HG03066 (cell line): ENCODE measurements at regions not wholly inside any gene's neighbourhood (a gene's known extent, or its start where the extent isn't known, plus 50 kb on each side); places are given as distances from the start of the nearest gene placed in this dataset.

Source experiments
- ATAC-seq: cut with Tn5 transposase; IDR thresholded peaks from one replicate; pipeline ENCODE4 v1.9.1; 2021; ENCODE audit warnings: low read depth; ENCODE audit not compliant: unreplicated experiment

- ATAC-seq = no peak
Measured at GRCh38 chr22:47332246-47332980, 570.0 kb downstream of the TBC1D22A start.

- no peak for ATAC-seq
Measured at GRCh38 chr22:47331750-47332149, 569.3 kb downstream of the TBC1D22A start.

- ATAC-seq = no peak
Measured at GRCh38 chr22:47329727-47330650, 567.5 kb downstream of the TBC1D22A start.

- ATAC-seq = no peak
Measured at GRCh38 chr22:47328550-47329243, 566.2 kb downstream of the TBC1D22A start.

- ATAC-seq = no peak
Measured at GRCh38 chr22:47327241-47327640, 564.8 kb downstream of the TBC1D22A start.

- ATAC-seq = no peak
Measured at GRCh38 chr22:47325249-47325648, 562.8 kb downstream of the TBC1D22A start.

GRCh38 chr22:47324435-47324990 is 562.1 kb downstream of the TBC1D22A start:
- no peak for ATAC-seq

GRCh38 chr22:47323518-47323917 is 561.1 kb downstream of the TBC1D22A start:
- no peak for ATAC-seq

- ATAC-seq = no peak
Measured at GRCh38 chr22:47322854-47323253, 560.4 kb downstream of the TBC1D22A start.

- ATAC-seq = no peak
Measured at GRCh38 chr22:47320560-47320959, 558.1 kb downstream of the TBC1D22A start.

GRCh38 chr22:47318041-47318737 is 555.7 kb downstream of the TBC1D22A start:
- ATAC-seq = no peak

GRCh38 chr22:47315862-47316419 is 553.5 kb downstream of the TBC1D22A start:
- ATAC-seq = no peak

- ATAC-seq = no peak
Measured at GRCh38 chr22:47310601-47311000, 548.2 kb downstream of the TBC1D22A start.

- no peak for ATAC-seq
Measured at GRCh38 chr22:47309946-47310345, 547.5 kb downstream of the TBC1D22A start.

GRCh38 chr22:47309476-47309875 is 547.0 kb downstream of the TBC1D22A start:
- ATAC-seq = no peak

- no peak for ATAC-seq
Measured at GRCh38 chr22:47308886-47309285, 546.4 kb downstream of the TBC1D22A start.

GRCh38 chr22:47307822-47308221 is 545.4 kb downstream of the TBC1D22A start:
- ATAC-seq = no peak

- ATAC-seq = no peak
Measured at GRCh38 chr22:47307326-47307725, 544.9 kb downstream of the TBC1D22A start.

GRCh38 chr22:47304854-47305253 is 542.4 kb downstream of the TBC1D22A start:
- ATAC-seq = no peak
